NT2/D1 (cell line): ENCODE measurements at regions not wholly inside any gene's neighbourhood (a gene's known extent, or its start where the extent isn't known, plus 50 kb on each side); places are given as distances from the start of the nearest gene placed in this dataset.

Source experiments
- DNase-seq: peaks from one replicate; pipeline ENCODE4 v3.0.0-alpha.2; 2011; ENCODE audit warnings: low read depth, low spot score
- H3K27me3 ChIP-seq: 2 replicates; pipeline ENCODE4 v1.6.0; 2011; ENCODE audit warnings: mild to moderate bottlenecking; ENCODE audit not compliant: insufficient read length, insufficient read depth
- H3K36me3 ChIP-seq: 2 replicates; pipeline ENCODE4 v1.6.1; 2011; ENCODE audit warnings: mild to moderate bottlenecking, low read length, mixed read lengths; ENCODE audit not compliant: insufficient read depth, insufficient read length
- H3K4me1 ChIP-seq: 2 replicates; pipeline ENCODE4 v1.5.1; 2011; ENCODE audit not compliant: insufficient read depth, insufficient read length
- H3K4me3 ChIP-seq: 2 replicates; pipeline ENCODE4 v1.5.1; 2011; ENCODE audit warnings: low read depth; ENCODE audit not compliant: insufficient read length
- H3K9ac ChIP-seq: 2 replicates; pipeline ENCODE4 v1.6.0; 2011; ENCODE audit warnings: low read depth; ENCODE audit not compliant: insufficient read length
- H3K9me3 ChIP-seq: 2 replicates; pipeline ENCODE4 v1.5.1; 2011; ENCODE audit warnings: mild to moderate bottlenecking, low read length; ENCODE audit not compliant: insufficient read depth
- SUZ12 ChIP-seq: IDR thresholded peaks from 2 replicates; pipeline ENCODE4 v1.6.1; 2011; ENCODE audit not compliant: insufficient read length, insufficient read depth; ENCODE audit errors: extremely low read depth
- YY1 ChIP-seq: IDR thresholded peaks from 2 replicates; pipeline ENCODE4 v1.6.1; 2011; ENCODE audit not compliant: insufficient read length, insufficient read depth
- ZNF274 ChIP-seq: IDR thresholded peaks from 2 replicates; pipeline ENCODE4 v1.6.1; 2011; ENCODE audit warnings: mild to moderate bottlenecking, low read depth, low read length

- no peaks in the 10 kb centered on the region for H3K36me3 ChIP-seq
- H3K4me1 ChIP-seq, result no peaks in the 10 kb centered on the region
- H3K27me3 ChIP-seq, result no peaks in the 10 kb centered on the region
- H3K9me3 ChIP-seq, result 0 out of 2 replicates have a peak, but pooled peaks cover 3% of the 10 kb centered on the region
- TF ChIP-seq YY1, result no peak
- TF ChIP-seq ZNF274, result no peak
- no peak for TF ChIP-seq SUZ12
- no peak for DNase-seq
- H3K4me3 ChIP-seq, result no peak overlapping the region
- no peak overlapping the region for H3K9ac ChIP-seq
These were observed 218.7 kb downstream of the INSC start for GRCh38 chr11:15333407-15333806.

- no peaks in the 10 kb centered on the region for H3K27me3 ChIP-seq
- H3K9me3 ChIP-seq, result peaks cover 9% of the 10 kb centered on the region; the same call in 1 of the 2 replicates
- no peaks in the 10 kb centered on the region for H3K4me1 ChIP-seq
- H3K36me3 ChIP-seq, result no peaks in the 10 kb centered on the region
- no peak overlapping the region for H3K9ac ChIP-seq
- no peak for TF ChIP-seq YY1
- no peak for TF ChIP-seq SUZ12
- H3K4me3 ChIP-seq, result no peak overlapping the region
- no peak for DNase-seq
These were observed 220.0 kb downstream of the INSC start for GRCh38 chr11:15334766-15335165.

- Histone ChIP-seq H3K4me3 (no peak overlapping the region), H3K27me3 (no peaks in the 10 kb centered on the region), H3K9me3 (peaks cover 9% of the 10 kb centered on the region; the same call in 1 of the 2 replicates), H3K9ac (no peak overlapping the region), H3K4me1 (no peaks in the 10 kb centered on the region), H3K36me3 (no peaks in the 10 kb centered on the region)
- peak; percentile 18 for DNase-seq
- no peak for TF ChIP-seq YY1
- no peak for TF ChIP-seq SUZ12
- TF ChIP-seq ZNF274, result no peak
These were observed 221.3 kb downstream of the INSC start for GRCh38 chr11:15336021-15336420.

- Histone ChIP-seq H3K9ac (no peak overlapping the region), H3K9me3 (peaks cover 9% of the 10 kb centered on the region; the same call in 1 of the 2 replicates), H3K27me3 (no peaks in the 10 kb centered on the region), H3K4me3 (no peak overlapping the region), H3K4me1 (no peaks in the 10 kb centered on the region), H3K36me3 (no peaks in the 10 kb centered on the region)
- no peak for TF ChIP-seq SUZ12
- TF ChIP-seq YY1, result no peak
- DNase-seq, result no peak
These were observed 224.6 kb downstream of the INSC start for GRCh38 chr11:15339302-15339701.

- TF ChIP-seq SUZ12 (no peak), ZNF274 (no peak), YY1 (no peak)
- Histone ChIP-seq H3K4me3 (no peak overlapping the region), H3K36me3 (no peaks in the 10 kb centered on the region), H3K27me3 (no peaks in the 10 kb centered on the region), H3K9me3 (peaks cover 9% of the 10 kb centered on the region; the same call in 1 of the 2 replicates), H3K9ac (no peak overlapping the region), H3K4me1 (no peaks in the 10 kb centered on the region)
- DNase-seq, result no peak
These were observed 226.9 kb downstream of the INSC start for GRCh38 chr11:15341587-15341986.

GRCh38 chr11:15342163-15342562, 227.4 kb downstream of the INSC start:
- Histone ChIP-seq H3K36me3 (no peaks in the 10 kb centered on the region), H3K4me1 (no peaks in the 10 kb centered on the region), H3K4me3 (no peak overlapping the region), H3K27me3 (no peaks in the 10 kb centered on the region), H3K9ac (no peak overlapping the region), H3K9me3 (peaks cover 9% of the 10 kb centered on the region; the same call in 1 of the 2 replicates)
- no peak for DNase-seq
- TF ChIP-seq YY1 (no peak), ZNF274 (no peak), SUZ12 (no peak)

GRCh38 chr11:15346907-15347306, 232.2 kb downstream of the INSC start:
- Histone ChIP-seq H3K9me3 (no peaks in the 10 kb centered on the region), H3K27me3 (no peaks in the 10 kb centered on the region), H3K36me3 (no peaks in the 10 kb centered on the region), H3K4me1 (no peaks in the 10 kb centered on the region), H3K4me3 (no peak overlapping the region), H3K9ac (no peak overlapping the region)
- TF ChIP-seq YY1, result no peak
- no peak for TF ChIP-seq SUZ12
- no peak for TF ChIP-seq ZNF274
- DNase-seq, result no peak
